AML-193 (cell line): ENCODE measurements at regions not wholly inside any gene's neighbourhood (a gene's known extent, or its start where the extent isn't known, plus 50 kb on each side); places are given as distances from the start of the nearest gene placed in this dataset.
"Not testable (repeated sequence)": the region's sequence is repeated elsewhere in the genome, so short reads cannot be mapped to it uniquely, and the experiment has no call there.

Experiments used
- DNase-seq, 2 experiments: peaks; one replicate each; lab custom pipeline; 2025; lab: John Stamatoyannopoulos, UW

GRCh38 chr21:24552491-24552890 is 1054.8 kb downstream of the MRPL39 start:
- no peak for DNase-seq

GRCh38 chr21:24545807-24546361 is 1061.4 kb downstream of the MRPL39 start:
- DNase-seq = no peak

- DNase-seq = peak; percentile 3 to 14
These were observed 1093.1 kb downstream of the MRPL39 start for GRCh38 chr21:24514081-24514733.

GRCh38 chr21:24509131-24509530 is 1098.2 kb downstream of the MRPL39 start:
- DNase-seq = no peak

- no peak for DNase-seq
These were observed 1120.3 kb downstream of the MRPL39 start for GRCh38 chr21:24486973-24487372.

- not testable (repeated sequence) for DNase-seq
These were observed 1123.9 kb downstream of the MRPL39 start for GRCh38 chr21:24483361-24483760.

GRCh38 chr21:24470852-24471251 is 1136.4 kb downstream of the MRPL39 start:
- DNase-seq = no peak

- DNase-seq = no peak
These were observed 1150.9 kb downstream of the MRPL39 start for GRCh38 chr21:24456358-24456757.

GRCh38 chr21:24450119-24450518 is 1157.2 kb downstream of the MRPL39 start:
- DNase-seq = no peak

- no peak for DNase-seq
These were observed 1161.8 kb downstream of the MRPL39 start for GRCh38 chr21:24445517-24445916.

- DNase-seq = no peak
These were observed 1162.5 kb downstream of the MRPL39 start for GRCh38 chr21:24444736-24445135.

GRCh38 chr21:24436236-24436635 is 1171.0 kb downstream of the MRPL39 start:
- no peak for DNase-seq

- no peak for DNase-seq
These were observed 1178.6 kb downstream of the MRPL39 start for GRCh38 chr21:24428591-24429199.

GRCh38 chr21:24424776-24425175 is 1182.5 kb downstream of the MRPL39 start:
- no peak for DNase-seq

GRCh38 chr21:24423546-24423945 is 1183.7 kb downstream of the MRPL39 start:
- no peak for DNase-seq

GRCh38 chr21:24420689-24421088 is 1186.6 kb downstream of the MRPL39 start:
- no peak for DNase-seq

GRCh38 chr21:24419641-24420040 is 1187.6 kb downstream of the MRPL39 start:
- DNase-seq = not testable (repeated sequence)

GRCh38 chr21:24418671-24419070 is 1188.6 kb downstream of the MRPL39 start:
- no peak for DNase-seq

GRCh38 chr21:24411429-24411828 is 1195.9 kb downstream of the MRPL39 start:
- DNase-seq = no peak

- DNase-seq = no peak
These were observed 1204.1 kb downstream of the MRPL39 start for GRCh38 chr21:24403221-24403620.

GRCh38 chr21:24395320-24395923 is 1211.9 kb downstream of the MRPL39 start:
- no peak for DNase-seq

- no peak for DNase-seq
These were observed 1232.1 kb downstream of the MRPL39 start for GRCh38 chr21:24375201-24375600.

- no peak for DNase-seq
These were observed 1234.8 kb downstream of the MRPL39 start for GRCh38 chr21:24372506-24372905.
